ENCODE measurements at regions not wholly inside any gene's neighbourhood (a gene's known extent, or its start where the extent isn't known, plus 50 kb on each side); places are given as distances from the start of the nearest gene placed in this dataset.

DNA sequence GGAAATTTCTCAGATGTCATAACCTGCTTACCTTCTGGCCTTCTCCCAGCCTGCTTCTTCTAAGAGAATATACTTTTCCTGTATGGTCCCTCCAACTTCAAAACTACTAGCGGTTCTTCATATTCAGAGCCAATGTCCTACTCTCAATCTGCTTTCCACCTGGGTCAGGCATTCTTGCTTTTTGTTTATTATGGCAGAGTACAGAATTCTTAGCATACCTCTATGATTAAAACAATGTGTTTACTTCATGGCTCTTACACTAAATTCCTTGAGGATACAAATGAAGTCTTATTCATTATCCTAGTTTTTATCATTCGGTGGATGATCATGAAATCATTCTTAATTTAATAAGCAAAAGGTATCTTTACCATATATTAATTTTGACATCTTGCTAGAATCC lies 484.2 kb upstream of the SLITRK1 start:
- TF ChIP-seq, protein P1, sequence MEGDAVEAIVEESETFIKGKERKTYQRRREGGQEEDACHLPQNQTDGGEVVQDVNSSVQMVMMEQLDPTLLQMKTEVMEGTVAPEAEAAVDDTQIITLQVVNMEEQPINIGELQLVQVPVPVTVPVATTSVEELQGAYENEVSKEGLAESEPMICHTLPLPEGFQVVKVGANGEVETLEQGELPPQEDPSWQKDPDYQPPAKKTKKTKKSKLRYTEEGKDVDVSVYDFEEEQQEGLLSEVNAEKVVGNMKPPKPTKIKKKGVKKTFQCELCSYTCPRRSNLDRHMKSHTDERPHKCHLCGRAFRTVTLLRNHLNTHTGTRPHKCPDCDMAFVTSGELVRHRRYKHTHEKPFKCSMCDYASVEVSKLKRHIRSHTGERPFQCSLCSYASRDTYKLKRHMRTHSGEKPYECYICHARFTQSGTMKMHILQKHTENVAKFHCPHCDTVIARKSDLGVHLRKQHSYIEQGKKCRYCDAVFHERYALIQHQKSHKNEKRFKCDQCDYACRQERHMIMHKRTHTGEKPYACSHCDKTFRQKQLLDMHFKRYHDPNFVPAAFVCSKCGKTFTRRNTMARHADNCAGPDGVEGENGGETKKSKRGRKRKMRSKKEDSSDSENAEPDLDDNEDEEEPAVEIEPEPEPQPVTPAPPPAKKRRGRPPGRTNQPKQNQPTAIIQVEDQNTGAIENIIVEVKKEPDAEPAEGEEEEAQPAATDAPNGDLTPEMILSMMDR (IDR thresholded peaks at IDR 0.05): no peak
- TF ChIP-seq EP300 (IDR thresholded peaks at IDR 0.05): no peak
- TF ChIP-seq POLR2A (IDR thresholded peaks at IDR 0.05): no peak
- no peak for TF ChIP-seq POLR2AphosphoS5 (IDR thresholded peaks at IDR 0.05)

Data from upper lobe of left lung (tissue), 4 donors.